Retinal pigment epithelial cell (primary cell): ENCODE measurements at regions not wholly inside any gene's neighbourhood (a gene's known extent, or its start where the extent isn't known, plus 50 kb on each side); places are given as distances from the start of the nearest gene placed in this dataset.
A peak's percentile ranks its signal among the peaks of the same experiment; 100 is the strongest.

Source experiments
- DNase-seq: peaks from one replicate; pipeline ENCODE4 v3.0.0-alpha.2; 2010; ENCODE audit warnings: low read depth
- H3K4me3 ChIP-seq: 2 replicates; pipeline ENCODE4 v1.5.1; 2011; ENCODE audit warnings: mild to moderate bottlenecking, low read length, control low read depth, moderate library complexity
- TF ChIP-seq, protein P1 (sequence below): conservative IDR thresholded peaks from 2 replicates; pipeline ENCODE4 v1.5.1; 2011; ENCODE audit warnings: low read depth, low read length, control low read depth, inconsistent platforms

DNA sequence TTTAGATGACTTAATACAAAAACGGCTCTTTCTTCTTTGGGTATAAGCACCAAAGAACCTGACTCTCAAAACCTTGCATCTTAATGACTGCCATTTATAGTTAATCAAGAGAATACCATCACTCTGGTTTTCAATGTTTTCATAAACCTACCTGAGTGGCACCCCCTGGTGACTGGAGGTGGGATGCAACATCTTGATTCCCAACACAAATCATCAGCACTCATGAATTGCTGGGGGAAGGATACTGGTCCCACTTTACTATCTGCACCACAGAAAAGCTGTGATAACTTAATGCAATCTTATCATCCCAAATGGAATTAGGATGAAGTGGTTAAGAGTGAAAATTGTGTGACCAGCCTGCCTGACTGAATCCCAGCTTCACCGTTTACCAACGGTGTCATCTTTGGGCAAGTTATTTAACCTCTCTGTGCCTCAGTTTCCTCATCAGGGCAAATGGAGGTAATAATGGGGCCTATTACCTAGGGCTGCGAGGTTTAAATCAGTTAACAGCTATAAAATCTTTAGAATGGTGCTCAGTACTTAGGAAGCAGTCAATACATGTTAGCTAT, 366.4 kb downstream of the KLF12 start:
- H3K4me3 ChIP-seq: no peak overlapping the region
- TF ChIP-seq, protein P1, sequence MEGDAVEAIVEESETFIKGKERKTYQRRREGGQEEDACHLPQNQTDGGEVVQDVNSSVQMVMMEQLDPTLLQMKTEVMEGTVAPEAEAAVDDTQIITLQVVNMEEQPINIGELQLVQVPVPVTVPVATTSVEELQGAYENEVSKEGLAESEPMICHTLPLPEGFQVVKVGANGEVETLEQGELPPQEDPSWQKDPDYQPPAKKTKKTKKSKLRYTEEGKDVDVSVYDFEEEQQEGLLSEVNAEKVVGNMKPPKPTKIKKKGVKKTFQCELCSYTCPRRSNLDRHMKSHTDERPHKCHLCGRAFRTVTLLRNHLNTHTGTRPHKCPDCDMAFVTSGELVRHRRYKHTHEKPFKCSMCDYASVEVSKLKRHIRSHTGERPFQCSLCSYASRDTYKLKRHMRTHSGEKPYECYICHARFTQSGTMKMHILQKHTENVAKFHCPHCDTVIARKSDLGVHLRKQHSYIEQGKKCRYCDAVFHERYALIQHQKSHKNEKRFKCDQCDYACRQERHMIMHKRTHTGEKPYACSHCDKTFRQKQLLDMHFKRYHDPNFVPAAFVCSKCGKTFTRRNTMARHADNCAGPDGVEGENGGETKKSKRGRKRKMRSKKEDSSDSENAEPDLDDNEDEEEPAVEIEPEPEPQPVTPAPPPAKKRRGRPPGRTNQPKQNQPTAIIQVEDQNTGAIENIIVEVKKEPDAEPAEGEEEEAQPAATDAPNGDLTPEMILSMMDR: peak; percentile 62
- peak; percentile 10 for DNase-seq

DNA sequence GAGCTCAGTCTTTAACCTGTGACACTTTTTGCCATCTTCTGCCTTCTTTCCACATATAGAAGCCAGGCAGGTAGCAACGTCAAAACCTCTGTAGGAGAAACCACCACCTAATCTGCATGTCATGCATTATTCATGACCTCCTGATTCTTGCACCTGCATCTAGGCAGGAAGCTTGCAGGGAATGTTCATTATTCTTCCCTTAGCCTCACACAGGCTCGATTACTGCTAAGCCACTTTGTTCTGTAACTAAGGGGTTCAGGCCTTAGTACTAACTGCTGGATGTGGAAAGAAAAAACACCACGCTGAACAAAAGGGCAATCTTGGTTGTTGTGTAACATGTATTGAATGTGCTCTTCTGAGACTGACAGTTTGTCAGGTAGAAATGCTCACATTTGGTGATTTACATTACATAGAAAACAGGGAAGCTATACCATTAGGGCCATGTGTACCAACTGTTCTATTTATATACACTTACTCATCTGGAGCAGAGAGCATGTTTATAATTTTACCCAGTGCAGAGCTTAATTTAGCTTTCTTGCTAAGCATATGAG, 366.9 kb downstream of the KLF12 start:
- DNase-seq: peak; percentile 24
- no peak overlapping the region for H3K4me3 ChIP-seq
- TF ChIP-seq, protein P1: no peak

DNA sequence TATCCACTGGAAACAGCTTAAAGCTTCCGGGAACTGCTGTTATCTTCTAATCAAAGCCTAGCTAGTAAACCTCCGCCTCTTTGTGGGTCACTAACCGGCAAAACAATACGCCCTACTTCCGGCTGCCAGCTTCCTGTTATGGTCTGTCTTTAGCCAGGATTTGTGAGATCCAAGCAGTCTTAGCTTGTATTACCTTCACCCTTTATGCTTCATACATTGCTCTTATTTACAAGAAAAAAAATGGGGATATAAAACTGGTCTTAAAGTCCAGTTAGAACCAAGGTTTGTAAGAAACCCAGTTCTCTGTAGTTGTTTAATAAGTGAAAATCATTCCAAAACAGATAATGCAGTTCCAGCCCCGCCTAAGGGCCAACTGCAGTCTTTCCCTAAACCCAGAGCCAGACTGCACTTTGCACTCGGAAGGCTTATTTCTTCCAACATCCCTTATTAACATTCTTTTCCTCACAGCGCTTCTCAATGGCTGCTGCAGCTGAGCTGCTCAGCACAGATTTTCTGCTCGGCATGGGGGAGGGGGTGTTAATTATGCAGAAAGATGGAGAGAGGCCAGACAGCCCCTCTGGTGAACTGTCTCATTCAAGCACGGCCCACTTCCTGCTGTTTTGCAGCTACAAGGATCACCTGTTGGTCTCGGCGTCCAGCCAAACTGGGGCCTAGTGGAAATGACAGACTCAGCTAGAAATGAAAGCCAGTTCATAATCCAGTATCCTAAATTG, 368.4 kb downstream of the KLF12 start:
- TF ChIP-seq, protein P1: no peak
- peak overlapping the region; percentile 11 for H3K4me3 ChIP-seq
- peak; percentile 97 for DNase-seq

DNA sequence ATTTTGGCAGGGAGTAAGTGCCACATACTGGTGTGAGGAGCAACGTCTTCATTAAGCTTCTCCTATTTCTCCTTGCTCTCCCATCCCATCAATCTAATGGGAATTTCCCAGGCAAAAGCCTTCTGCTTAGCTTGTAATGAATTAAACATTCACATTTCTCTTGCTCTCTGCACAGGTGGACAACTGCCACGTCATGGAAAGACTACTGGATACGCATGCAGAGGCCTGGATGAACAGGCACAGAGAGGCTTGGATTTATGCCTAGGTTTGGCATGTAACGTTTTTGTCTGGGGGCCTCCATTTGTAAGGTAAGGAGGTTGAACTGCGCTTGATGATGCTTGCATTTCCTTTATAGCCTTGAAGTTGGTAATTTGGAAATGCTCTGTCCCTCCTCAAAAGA, 374.8 kb downstream of the KLF12 start:
- H3K4me3 ChIP-seq: no peak overlapping the region
- no peak for DNase-seq
- TF ChIP-seq, protein P1: no peak

DNA sequence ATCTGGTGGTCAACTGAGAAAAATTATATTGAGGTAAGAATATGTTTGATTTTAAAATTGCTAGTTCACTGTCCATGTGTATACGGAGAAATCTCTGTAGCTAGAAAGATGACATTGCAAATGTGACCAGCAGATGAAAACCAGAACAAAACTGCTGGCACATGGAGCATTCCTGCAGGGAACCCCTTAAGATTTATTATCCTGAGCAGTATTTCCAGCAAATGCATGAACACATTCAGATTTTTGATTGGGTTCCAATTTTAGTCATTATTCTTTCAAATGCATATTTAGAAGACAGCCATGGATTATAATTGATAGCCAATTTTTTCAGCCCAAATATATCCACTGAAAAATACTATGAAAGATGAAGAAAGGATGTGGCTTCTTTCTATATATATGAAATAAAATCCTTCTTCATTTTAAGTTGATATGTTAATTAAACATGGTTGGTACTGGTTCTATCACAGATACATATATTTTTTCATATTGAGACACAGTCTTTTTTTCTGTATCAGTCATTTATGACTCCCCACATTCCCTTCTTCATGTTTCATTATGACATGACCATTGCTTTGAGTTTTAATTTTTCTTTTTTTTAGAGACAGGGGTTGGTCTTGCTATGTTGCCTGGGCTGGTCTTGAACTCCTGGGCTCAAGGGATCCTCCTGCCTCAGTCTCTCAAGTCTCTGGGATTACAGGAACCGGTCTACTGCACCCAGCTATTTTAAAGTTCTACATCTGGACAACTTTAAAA, 376.5 kb downstream of the KLF12 start:
- TF ChIP-seq, protein P1: no peak
- DNase-seq: no peak
- H3K4me3 ChIP-seq: no peak overlapping the region

DNA sequence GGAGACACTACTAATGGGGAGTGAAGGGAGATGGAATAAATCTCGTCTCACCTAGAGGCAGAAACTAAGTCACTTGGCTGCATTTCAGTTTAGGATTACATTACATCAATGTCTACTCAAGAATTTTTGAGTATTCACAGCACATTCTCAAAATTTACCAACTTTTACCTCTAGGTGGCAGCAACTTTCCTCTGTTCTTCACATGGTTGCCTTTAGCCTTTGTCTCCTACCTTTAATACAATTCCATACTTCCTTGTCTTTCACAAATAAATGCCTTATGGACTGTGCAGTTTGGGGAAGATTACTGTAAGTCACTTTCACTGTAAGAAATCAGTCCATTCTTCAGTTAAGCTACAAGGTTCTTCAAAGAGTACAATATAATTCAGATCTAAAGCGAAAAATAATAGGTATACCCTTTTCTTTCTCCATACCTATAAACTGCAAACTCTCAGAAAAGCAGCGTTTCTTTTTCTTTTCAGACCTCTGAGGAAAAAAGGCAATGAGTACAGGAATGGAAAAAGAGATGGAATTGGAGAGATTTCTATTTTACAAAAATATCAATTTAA, 379.4 kb downstream of the KLF12 start:
- DNase-seq: peak; percentile 24
- TF ChIP-seq, protein P1: peak; percentile 63
- H3K4me3 ChIP-seq: no peak overlapping the region
